SU-DHL-6 (cell line): ENCODE measurements at regions not wholly inside any gene's neighbourhood (a gene's known extent, or its start where the extent isn't known, plus 50 kb on each side); places are given as distances from the start of the nearest gene placed in this dataset.

Experiments
- H2AFZ ChIP-seq: fragments of 200-600 bp; sonication (generic); 2 replicates; pipeline ENCODE4 v1.6.1; 2014; ENCODE audit warnings: low read depth, mild to moderate bottlenecking, moderate library complexity, mixed read lengths, antibody characterized with exemption, low read length; ENCODE audit not compliant: severe bottlenecking
- H3F3A ChIP-seq: fragments of 200-600 bp; shearing (Covaris generic); 2 replicates; pipeline ENCODE4 v1.6.0; 2016; ENCODE audit warnings: antibody characterized with exemption, mild to moderate bottlenecking; ENCODE audit not compliant: insufficient read depth
- H3K27ac ChIP-seq: fragments of 200-600 bp; sonication (generic); 2 replicates; pipeline ENCODE4 v1.5.1; 2016; ENCODE audit warnings: low read depth, mild to moderate bottlenecking, low read length, moderate library complexity, mixed read lengths
- H3K27me3 ChIP-seq: fragments of 200-600 bp; sonication (generic), shearing (Covaris generic); 2 replicates; pipeline ENCODE4 v1.6.0; 2014; ENCODE audit warnings: mild to moderate bottlenecking, low read length
- H3K36me3 ChIP-seq: fragments of 200-600 bp; sonication (generic); 2 replicates; pipeline ENCODE4 v1.6.1; 2014; ENCODE audit warnings: mild to moderate bottlenecking, low read length, mixed read lengths
- H3K4me2 ChIP-seq: fragments of 300-600, 200-600 bp; shearing (Covaris generic), sonication (generic); 2 replicates; pipeline ENCODE4 v1.6.0; 2014; ENCODE audit warnings: low read length, low read depth, mild to moderate bottlenecking; ENCODE audit not compliant: poor library complexity, severe bottlenecking
- H3K4me3 ChIP-seq: fragments of 200-600 bp; sonication (generic); 2 replicates; pipeline ENCODE4 v1.5.1; 2014; ENCODE audit warnings: antibody characterized with exemption, low read length, mild to moderate bottlenecking, mixed read lengths; ENCODE audit not compliant: insufficient read depth, poor library complexity, severe bottlenecking
- H3K79me2 ChIP-seq: fragments of 200-600 bp; sonication (generic); 2 replicates; pipeline ENCODE4 v1.6.1; 2014; ENCODE audit warnings: mild to moderate bottlenecking, low read length, moderate library complexity; ENCODE audit not compliant: insufficient read depth
- H3K9ac ChIP-seq: fragments of 200-600 bp; sonication (generic); 2 replicates; pipeline ENCODE4 v1.7.0; 2014; ENCODE audit warnings: mild to moderate bottlenecking, low read length
- H3K9me2 ChIP-seq: fragments of 200-600 bp; sonication (generic); replicated peaks from 2 replicates; pipeline ENCODE4 v1.6.1; 2014; ENCODE audit warnings: low read length; ENCODE audit not compliant: insufficient read depth
- H3K9me3 ChIP-seq: fragments of 200-600 bp; sonication (generic); 2 replicates; pipeline ENCODE4 v1.6.1; 2014; ENCODE audit warnings: low read length, mixed read lengths; ENCODE audit not compliant: insufficient read depth
- H4K20me1 ChIP-seq: fragments of 200-600 bp; sonication (generic); 2 replicates; pipeline ENCODE4 v1.6.1; 2014; ENCODE audit warnings: low read depth, mild to moderate bottlenecking, antibody characterized with exemption, low read length, moderate library complexity, mixed read lengths
- CTCF ChIP-seq: fragments of 200-600 bp; sonication (generic); IDR thresholded peaks from one replicate; pipeline ENCODE4 v1.5.1; 2017; ENCODE audit warnings: antibody characterized with exemption, mild to moderate bottlenecking, low read length, moderate library complexity; ENCODE audit not compliant: insufficient read depth, poor library complexity, severe bottlenecking
- EZH2phosphoT487 ChIP-seq: fragments of 200-600 bp; sonication (generic), shearing (Covaris generic); conservative IDR thresholded peaks from 2 replicates; pipeline ENCODE4 v1.6.1; 2018; ENCODE audit warnings: mild to moderate bottlenecking, antibody characterized with exemption, low read length, moderate library complexity, mixed read lengths

- H3K9ac ChIP-seq, result no peak overlapping the region
- H3K79me2 ChIP-seq, result no peaks in the 10 kb centered on the region
- no peak overlapping the region for H2AFZ ChIP-seq
- H3F3A ChIP-seq, result no peaks in the 10 kb centered on the region
- no peak overlapping the region for H3K4me3 ChIP-seq
- no peaks in the 10 kb centered on the region for H3K36me3 ChIP-seq
- no peaks in the 10 kb centered on the region for H3K9me3 ChIP-seq
- H3K27ac ChIP-seq, result no peak overlapping the region
- no peaks in the 10 kb centered on the region for H3K9me2 ChIP-seq
- no peaks in the 10 kb centered on the region for H3K27me3 ChIP-seq
- no peak for TF ChIP-seq EZH2phosphoT487
- TF ChIP-seq CTCF, result no peak
- no peak overlapping the region for H3K4me2 ChIP-seq
- no peaks in the 10 kb centered on the region for H4K20me1 ChIP-seq
Measured at GRCh38 chr4:58983887-58984286, 1873.7 kb upstream of the IGFBP7 start.

- no peak overlapping the region for H3K4me3 ChIP-seq
- no peaks in the 10 kb centered on the region for H3F3A ChIP-seq
- no peaks in the 10 kb centered on the region for H3K36me3 ChIP-seq
- no peak overlapping the region for H3K9ac ChIP-seq
- no peaks in the 10 kb centered on the region for H4K20me1 ChIP-seq
- H2AFZ ChIP-seq, result no peak overlapping the region
- no peaks in the 10 kb centered on the region for H3K9me2 ChIP-seq
- no peak overlapping the region for H3K27ac ChIP-seq
- TF ChIP-seq CTCF, result no peak
- TF ChIP-seq EZH2phosphoT487, result no peak
- no peak overlapping the region for H3K4me2 ChIP-seq
- H3K79me2 ChIP-seq, result no peaks in the 10 kb centered on the region
- H3K9me3 ChIP-seq, result no peaks in the 10 kb centered on the region
- H3K27me3 ChIP-seq, result no peaks in the 10 kb centered on the region
Measured at GRCh38 chr4:59002148-59002547, 1892.0 kb upstream of the IGFBP7 start.

- H3K27me3 ChIP-seq, result no peaks in the 10 kb centered on the region
- no peaks in the 10 kb centered on the region for H3K9me3 ChIP-seq
- no peaks in the 10 kb centered on the region for H3K9me2 ChIP-seq
- H3K79me2 ChIP-seq, result no peaks in the 10 kb centered on the region
- no peaks in the 10 kb centered on the region for H3K36me3 ChIP-seq
- no peaks in the 10 kb centered on the region for H4K20me1 ChIP-seq
- H3F3A ChIP-seq, result no peaks in the 10 kb centered on the region
- TF ChIP-seq EZH2phosphoT487 (no peak), CTCF (no peak)
- H3K9ac ChIP-seq, result no peak overlapping the region
- H2AFZ ChIP-seq, result no peak overlapping the region
- no peak overlapping the region for H3K4me2 ChIP-seq
- H3K27ac ChIP-seq, result no peak overlapping the region
- H3K4me3 ChIP-seq, result no peak overlapping the region
Measured at GRCh38 chr4:59024257-59024656, 1914.1 kb upstream of the IGFBP7 start.

- H3K9me3 ChIP-seq, result no peaks in the 10 kb centered on the region
- H3K36me3 ChIP-seq, result no peaks in the 10 kb centered on the region
- no peak overlapping the region for H3K4me2 ChIP-seq
- no peak for TF ChIP-seq EZH2phosphoT487
- TF ChIP-seq CTCF, result no peak
- H3F3A ChIP-seq, result no peaks in the 10 kb centered on the region
- H3K4me3 ChIP-seq, result no peak overlapping the region
- H2AFZ ChIP-seq, result no peak overlapping the region
- H3K9ac ChIP-seq, result no peak overlapping the region
- H3K9me2 ChIP-seq, result no peaks in the 10 kb centered on the region
- H3K27me3 ChIP-seq, result no peaks in the 10 kb centered on the region
- no peak overlapping the region for H3K27ac ChIP-seq
- H3K79me2 ChIP-seq, result no peaks in the 10 kb centered on the region
- H4K20me1 ChIP-seq, result no peaks in the 10 kb centered on the region
Measured at GRCh38 chr4:59037812-59038211, 1927.6 kb upstream of the IGFBP7 start.
